Right lobe of liver (tissue), 6 donors: ENCODE measurements at regions not wholly inside any gene's neighbourhood (a gene's known extent, or its start where the extent isn't known, plus 50 kb on each side); places are given as distances from the start of the nearest gene placed in this dataset.

ENCODE experiments used
- ATAC-seq, 4 donors: fragments of 200-7000 bp; cut with Tn5 transposase; one replicate each; pipeline ENCODE4 v1.9.1; 2020; ENCODE audit warnings: mild to moderate bottlenecking in 4 of 4, moderate library complexity in 4 of 4
- DNase-seq, 3 donors: peaks; one replicate each; pipeline ENCODE4 v3.0.0-alpha.2; 2020
- H3K27ac ChIP-seq, 3 donors: fragments of 200-600 bp; one replicate each; pipeline ENCODE4 v1.8.0; 2022
- H3K27me3 ChIP-seq, 2 donors: fragments of 200-600 bp; one replicate each; pipeline ENCODE4 v1.8.0; 2022
- H3K36me3 ChIP-seq, 4 donors: fragments of 200-600 bp; sonication (generic) in 1 of 4; one replicate each; pipeline versions ENCODE4 v1.5.1 to v1.8.0; 2017 to 2022; ENCODE audit warnings: control low read depth in 1 of 4
- H3K4me1 ChIP-seq, 4 donors: fragments of 200-600 bp; sonication (generic) in 1 of 4; one replicate each; pipeline versions ENCODE4 v1.5.1 to v1.8.0; 2017 to 2022; ENCODE audit warnings: control low read depth in 1 of 4
- H3K4me3 ChIP-seq, 3 donors: fragments of 200-600 bp; one replicate each; pipeline ENCODE4 v1.8.0; 2022
- H3K9me3 ChIP-seq, 4 donors: fragments of 200-600 bp; sonication (generic) in 1 of 4; one replicate each; pipeline versions ENCODE4 v1.5.1 to v1.8.0; 2017 to 2022; ENCODE audit warnings: control low read depth in 1 of 4
- CTCF ChIP-seq, 4 donors: fragments of 200-600 bp in 3 of 4; fragments of 450-650 bp in 1 of 4; IDR thresholded peaks; one replicate each; pipeline versions ENCODE4 v1.5.1 to v1.8.0; 2016 to 2022; ENCODE audit warnings: antibody characterized with exemption in 4 of 4, mild to moderate bottlenecking in 2 of 4
- POLR2A ChIP-seq: fragments of 450-650 bp; IDR thresholded peaks from one replicate; pipeline ENCODE4 v1.6.1; 2017; ENCODE audit warnings: antibody characterized with exemption, mild to moderate bottlenecking
- WGBS: methylation state at CpG from one replicate; pipeline ENCODE4 v1.1.6; 2018; ENCODE audit warnings: low coverage, low lambda C conversion rate; ENCODE audit not compliant: insufficient coverage; ENCODE audit errors: missing lambda C conversion rate; 5-methylcytosine and 5-hydroxymethylcytosine counted together
- intact Hi-C, 2 donors: fragments of 100-400 bp; cut with DNase I; formaldehyde crosslinking; loops; one replicate each; pipeline versions ENCODE4 v1.11.2 to v1.14.1; 2022
- donor health status: DM: no; HTN: yes; CAD: no.
- donor health status: DM: no; HTN: no; CAD: no.
- donor health status: DM: no; HTN: no; CAD: no.
- donor health status: DM: no; HTN: yes; CAD: no.
- donor health status: DM: no; HTN: yes; CAD: no.

- Histone ChIP-seq H3K27me3 (no peaks in the 10 kb centered on the region), H3K4me1 (no peaks in the 10 kb centered on the region), H3K4me3 (no peak overlapping the region), H3K36me3 (no peaks in the 10 kb centered on the region), H3K27ac (no peak overlapping the region), H3K9me3 (no peaks in the 10 kb centered on the region)
- DNase-seq = no peak
- ATAC-seq = peak in 1 of 4 donors; percentile 28
- TF ChIP-seq CTCF (IDR thresholded peaks at IDR 0.05) (peak in 1 of 4 donors; percentile 7), POLR2A (no peak)
- intact Hi-C loops = no loop called here
- WGBS = 14% methylated on average over 3 of the region's 3 CpGs
Observed at GRCh38 chr11:37712251-37712650, 1114.2 kb upstream of the RAG2 start.

GRCh38 chr11:37710031-37710430 is 1112.0 kb upstream of the RAG2 start:
- Histone ChIP-seq H3K9me3 (no peaks in the 10 kb centered on the region), H3K36me3 (no peaks in the 10 kb centered on the region), H3K4me3 (no peak overlapping the region), H3K27ac (no peak overlapping the region), H3K4me1 (no peaks in the 10 kb centered on the region), H3K27me3 (no peaks in the 10 kb centered on the region)
- no peak for TF ChIP-seq POLR2A
- no peak for TF ChIP-seq CTCF (IDR thresholded peaks at IDR 0.05)
- ATAC-seq (no peak), DNase-seq (no peak)
- 21% methylated on average over 1 of the region's 1 CpG for WGBS
- intact Hi-C loops = no loop called here

GRCh38 chr11:37704791-37705190 is 1106.8 kb upstream of the RAG2 start:
- no peak for TF ChIP-seq CTCF (IDR thresholded peaks at IDR 0.05)
- Histone ChIP-seq H3K4me1 (no peaks in the 10 kb centered on the region), H3K27ac (no peak overlapping the region), H3K27me3 (no peaks in the 10 kb centered on the region), H3K36me3 (no peaks in the 10 kb centered on the region), H3K4me3 (no peak overlapping the region), H3K9me3 (no peaks in the 10 kb centered on the region)
- no peak for DNase-seq
- 47% methylated on average over 2 of the region's 2 CpGs for WGBS
- intact Hi-C loops = no loop called here
- ATAC-seq = no peak

GRCh38 chr11:37699644-37700043 is 1101.6 kb upstream of the RAG2 start:
- WGBS = 52% methylated on average over 2 of the region's 2 CpGs
- intact Hi-C loops = no loop called here
- H3K27ac ChIP-seq = no peak overlapping the region
- H3K27me3 ChIP-seq = no peaks in the 10 kb centered on the region
- ATAC-seq = no peak
- H3K4me3 ChIP-seq = no peak overlapping the region
- no peak for TF ChIP-seq CTCF (IDR thresholded peaks at IDR 0.05)
- TF ChIP-seq POLR2A = no peak
- H3K36me3 ChIP-seq = no peaks in the 10 kb centered on the region
- DNase-seq = no peak
- no peaks in the 10 kb centered on the region for H3K9me3 ChIP-seq
- H3K4me1 ChIP-seq = no peaks in the 10 kb centered on the region

- intact Hi-C loops = no loop called here
- Histone ChIP-seq H3K4me1 (no peaks in the 10 kb centered on the region), H3K36me3 (no peaks in the 10 kb centered on the region), H3K27ac (no peak overlapping the region), H3K4me3 (no peak overlapping the region), H3K9me3 (no peaks in the 10 kb centered on the region), H3K27me3 (no peaks in the 10 kb centered on the region)
- no peak for DNase-seq
- ATAC-seq = no peak
- TF ChIP-seq POLR2A = no peak
- no peak for TF ChIP-seq CTCF (IDR thresholded peaks at IDR 0.05)
Observed at GRCh38 chr11:37695283-37695682, 1097.2 kb upstream of the RAG2 start.
